CD4-positive, alpha-beta T cell treated with Interleukin-4 for 1 hour (primary cell): ENCODE measurements at regions not wholly inside any gene's neighbourhood (a gene's known extent, or its start where the extent isn't known, plus 50 kb on each side); places are given as distances from the start of the nearest gene placed in this dataset.
"Not testable (repeated sequence)": the region's sequence is repeated elsewhere in the genome, so short reads cannot be mapped to it uniquely, and the experiment has no call there.

Source experiments
- DNase-seq, 2 donors: peaks; one replicate each; pipeline ENCODE4 v3.0.0-alpha.2; 2020 to 2022

- DNase-seq: no peak
Measured at GRCh38 chr1:101185421-101185820, 51.4 kb upstream of the S1PR1 start.

GRCh38 chr1:101183388-101183699 lies 53.5 kb upstream of the S1PR1 start:
- DNase-seq: no peak

- no peak for DNase-seq
Measured at GRCh38 chr1:101182627-101183387, 54.0 kb upstream of the S1PR1 start.

GRCh38 chr1:101181930-101182329 lies 54.9 kb upstream of the S1PR1 start:
- no peak for DNase-seq

GRCh38 chr1:101178688-101179491 lies 57.9 kb upstream of the S1PR1 start:
- peak in 1 of 2 donors; percentile 46 for DNase-seq

- DNase-seq: no peak
Measured at GRCh38 chr1:101178341-101178687, 58.5 kb upstream of the S1PR1 start.

- DNase-seq: no peak
Measured at GRCh38 chr1:101175886-101176285, 60.9 kb upstream of the S1PR1 start.

- DNase-seq: no peak
Measured at GRCh38 chr1:101175466-101175865, 61.4 kb upstream of the S1PR1 start.

- no peak for DNase-seq
Measured at GRCh38 chr1:101174722-101175121, 62.1 kb upstream of the S1PR1 start.

- not testable (repeated sequence) for DNase-seq
Measured at GRCh38 chr1:101174298-101174697, 62.5 kb upstream of the S1PR1 start.

GRCh38 chr1:101170506-101171050 lies 66.2 kb upstream of the S1PR1 start:
- DNase-seq: no peak

GRCh38 chr1:101167891-101168290 lies 68.9 kb upstream of the S1PR1 start:
- DNase-seq: no peak

GRCh38 chr1:101166583-101167120 lies 70.2 kb upstream of the S1PR1 start:
- no peak for DNase-seq

- DNase-seq: no peak
Measured at GRCh38 chr1:101165954-101166353, 70.9 kb upstream of the S1PR1 start.

GRCh38 chr1:101165532-101165931 lies 71.3 kb upstream of the S1PR1 start:
- no peak for DNase-seq

GRCh38 chr1:101164776-101165175 lies 72.0 kb upstream of the S1PR1 start:
- DNase-seq: no peak

- DNase-seq: no peak
Measured at GRCh38 chr1:101162736-101163735, 73.8 kb upstream of the S1PR1 start.

- no peak for DNase-seq
Measured at GRCh38 chr1:101162300-101162699, 74.5 kb upstream of the S1PR1 start.

- no peak for DNase-seq
Measured at GRCh38 chr1:101161619-101162018, 75.2 kb upstream of the S1PR1 start.

- no peak for DNase-seq
Measured at GRCh38 chr1:101158424-101158823, 78.4 kb upstream of the S1PR1 start.

- no peak for DNase-seq
Measured at GRCh38 chr1:101154547-101154946, 82.3 kb upstream of the S1PR1 start.

- DNase-seq: no peak
Measured at GRCh38 chr1:101153692-101154091, 83.1 kb upstream of the S1PR1 start.

GRCh38 chr1:101152633-101153032 lies 84.2 kb upstream of the S1PR1 start:
- no peak for DNase-seq
